ENCODE measurements at regions not wholly inside any gene's neighbourhood (a gene's known extent, or its start where the extent isn't known, plus 50 kb on each side); places are given as distances from the start of the nearest gene placed in this dataset.

GRCh38 chr13:75231235-75231634 is 250.7 kb downstream of the TBC1D4 start:
- no peak overlapping the region for H3K4me3 ChIP-seq (ENCODE audit: low read depth, low read length)
- TF ChIP-seq CTCF (IDR thresholded peaks at IDR 0.05; ENCODE audit: insufficient read depth, low read depth, low read length, missing control alignments) = no peak
- no peak for DNase-seq (ENCODE audit: low read depth)

GRCh38 chr13:75226733-75227435 is 255.1 kb downstream of the TBC1D4 start:
- DNase-seq (ENCODE audit: low read depth) = no peak
- H3K4me3 ChIP-seq (ENCODE audit: low read depth, low read length) = no peak overlapping the region
- TF ChIP-seq CTCF (IDR thresholded peaks at IDR 0.05; ENCODE audit: insufficient read depth, low read depth, low read length, missing control alignments) = no peak

GRCh38 chr13:75226092-75226491 is 255.9 kb downstream of the TBC1D4 start:
- no peak overlapping the region for H3K4me3 ChIP-seq (ENCODE audit: low read depth, low read length)
- no peak for TF ChIP-seq CTCF (IDR thresholded peaks at IDR 0.05; ENCODE audit: insufficient read depth, low read depth, low read length, missing control alignments)
- no peak for DNase-seq (ENCODE audit: low read depth)

- H3K4me3 ChIP-seq (ENCODE audit: low read depth, low read length) = no peak overlapping the region
- no peak for DNase-seq (ENCODE audit: low read depth)
- no peak for TF ChIP-seq CTCF (IDR thresholded peaks at IDR 0.05; ENCODE audit: insufficient read depth, low read depth, low read length, missing control alignments)
These were observed 256.5 kb downstream of the TBC1D4 start for GRCh38 chr13:75225288-75226032.

- no peak overlapping the region for H3K4me3 ChIP-seq (ENCODE audit: low read depth, low read length)
- TF ChIP-seq CTCF (IDR thresholded peaks at IDR 0.05; ENCODE audit: insufficient read depth, low read depth, low read length, missing control alignments) = no peak
- DNase-seq (ENCODE audit: low read depth) = no peak
These were observed 257.8 kb downstream of the TBC1D4 start for GRCh38 chr13:75224053-75224742.

GRCh38 chr13:75222031-75222430 is 259.9 kb downstream of the TBC1D4 start:
- no peak for DNase-seq (ENCODE audit: low read depth)
- no peak for TF ChIP-seq CTCF (IDR thresholded peaks at IDR 0.05; ENCODE audit: insufficient read depth, low read depth, low read length, missing control alignments)
- H3K4me3 ChIP-seq (ENCODE audit: low read depth, low read length) = no peak overlapping the region
